IMR-90 (cell line): ENCODE measurements at regions not wholly inside any gene's neighbourhood (a gene's known extent, or its start where the extent isn't known, plus 50 kb on each side); places are given as distances from the start of the nearest gene placed in this dataset.

Experiments
- MAZ ChIP-seq: IDR thresholded peaks from 2 replicates; pipeline ENCODE4 v1.6.1; 2012; ENCODE audit warnings: low read depth, mild to moderate bottlenecking, low read length, improper control_type of control experiment, moderate library complexity, borderline replicate concordance
- MXI1 ChIP-seq: IDR thresholded peaks from 2 replicates; pipeline ENCODE4 v1.6.1; 2012; ENCODE audit warnings: low read depth, mild to moderate bottlenecking, low read length, moderate library complexity, borderline replicate concordance
- NFE2L2 ChIP-seq: fragments of 150-350 bp; IDR thresholded peaks from 2 replicates; pipeline ENCODE4 v1.6.1; 2016; ENCODE audit warnings: low read depth, mild to moderate bottlenecking, low read length
- POLR2A ChIP-seq: IDR thresholded peaks from 2 replicates; pipeline ENCODE4 v1.6.1; 2012; ENCODE audit warnings: mild to moderate bottlenecking, low read depth, low read length
- RAD21 ChIP-seq: IDR thresholded peaks from 2 replicates; pipeline ENCODE4 v1.6.1; 2012; ENCODE audit warnings: low read length, improper control_type of control experiment
- RFX5 ChIP-seq: IDR thresholded peaks from 2 replicates; pipeline ENCODE4 v1.8.0; 2012; ENCODE audit warnings: low read depth, mild to moderate bottlenecking, low read length, moderate library complexity
- SMC3 ChIP-seq: fragments of 150-350 bp; IDR thresholded peaks from 2 replicates; pipeline ENCODE4 v1.6.1; 2016; ENCODE audit warnings: low read depth, mild to moderate bottlenecking, antibody characterized with exemption, low read length, moderate library complexity
- TF ChIP-seq, protein P1 (sequence below): conservative IDR thresholded peaks from 2 replicates; pipeline ENCODE4 v1.5.1; 2012; ENCODE audit warnings: mild to moderate bottlenecking, low read depth, low read length, improper control_type of control experiment

DNA sequence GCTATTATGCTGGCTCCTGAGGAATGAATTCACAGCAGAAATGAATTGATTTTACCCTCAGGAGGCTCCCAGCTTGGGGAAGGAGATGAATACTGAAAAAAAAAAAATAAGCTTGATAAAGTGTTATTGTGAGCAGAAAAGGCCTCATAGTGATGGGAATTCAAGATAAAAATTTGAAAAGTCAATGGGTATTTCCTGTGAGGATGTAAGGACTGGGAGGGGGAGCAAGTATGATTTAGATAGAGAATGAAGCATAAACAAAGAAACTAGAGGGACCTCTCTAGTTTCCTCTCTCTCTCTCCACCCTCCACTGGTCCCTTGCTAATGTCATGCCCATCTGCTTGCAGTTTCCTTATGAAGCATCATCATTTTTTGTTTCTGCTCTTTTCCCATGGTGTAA is 439.0 kb upstream of the PLXNA2 start:
- TF ChIP-seq POLR2A (no peak), RAD21 (no peak), RFX5 (no peak), MAZ (no peak), SMC3 (no peak), NFE2L2 (no peak), MXI1 (no peak)
- TF ChIP-seq, protein P1, sequence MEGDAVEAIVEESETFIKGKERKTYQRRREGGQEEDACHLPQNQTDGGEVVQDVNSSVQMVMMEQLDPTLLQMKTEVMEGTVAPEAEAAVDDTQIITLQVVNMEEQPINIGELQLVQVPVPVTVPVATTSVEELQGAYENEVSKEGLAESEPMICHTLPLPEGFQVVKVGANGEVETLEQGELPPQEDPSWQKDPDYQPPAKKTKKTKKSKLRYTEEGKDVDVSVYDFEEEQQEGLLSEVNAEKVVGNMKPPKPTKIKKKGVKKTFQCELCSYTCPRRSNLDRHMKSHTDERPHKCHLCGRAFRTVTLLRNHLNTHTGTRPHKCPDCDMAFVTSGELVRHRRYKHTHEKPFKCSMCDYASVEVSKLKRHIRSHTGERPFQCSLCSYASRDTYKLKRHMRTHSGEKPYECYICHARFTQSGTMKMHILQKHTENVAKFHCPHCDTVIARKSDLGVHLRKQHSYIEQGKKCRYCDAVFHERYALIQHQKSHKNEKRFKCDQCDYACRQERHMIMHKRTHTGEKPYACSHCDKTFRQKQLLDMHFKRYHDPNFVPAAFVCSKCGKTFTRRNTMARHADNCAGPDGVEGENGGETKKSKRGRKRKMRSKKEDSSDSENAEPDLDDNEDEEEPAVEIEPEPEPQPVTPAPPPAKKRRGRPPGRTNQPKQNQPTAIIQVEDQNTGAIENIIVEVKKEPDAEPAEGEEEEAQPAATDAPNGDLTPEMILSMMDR = no peak
